Spleen (tissue), 11 donors: ENCODE measurements at regions not wholly inside any gene's neighbourhood (a gene's known extent, or its start where the extent isn't known, plus 50 kb on each side); places are given as distances from the start of the nearest gene placed in this dataset.

Experiments used
- DNase-seq: peaks from one replicate; pipeline ENCODE4 v3.0.0-alpha.2; 2020
- H3K27ac ChIP-seq, 8 donors: fragments of 200-600 bp; sonication (generic) in 7 of 8; 1 replicate in 4 of 8; 2 replicates in 4 of 8; pipeline versions ENCODE4 v1.5.0 to v1.8.0; 2016 to 2021; ENCODE audit warnings: inconsistent platforms in 4 of 8, mild to moderate bottlenecking in 4 of 8, moderate library complexity in 1 of 8
- H3K27me3 ChIP-seq, 7 donors: fragments of 200-600 bp; sonication (generic) in 6 of 7; replicated peaks in 1 of 7; 1 replicate in 4 of 7; 2 replicates in 3 of 7; pipeline versions ENCODE4 v1.5.0 to v1.8.0; 2016 to 2021; ENCODE audit warnings: inconsistent platforms in 3 of 7, mild to moderate bottlenecking in 1 of 7
- H3K36me3 ChIP-seq, 6 donors: fragments of 200-600 bp; sonication (generic) in 5 of 6; 1 replicate in 4 of 6; 2 replicates in 2 of 6; pipeline versions ENCODE4 v1.5.0 to v1.8.0; 2016 to 2021; ENCODE audit warnings: inconsistent platforms in 2 of 6
- H3K4me1 ChIP-seq, 6 donors: fragments of 200-600 bp; sonication (generic) in 5 of 6; 1 replicate in 3 of 6; 2 replicates in 3 of 6; pipeline versions ENCODE4 v1.5.0 to v1.8.0; 2016 to 2021; ENCODE audit warnings: inconsistent platforms in 3 of 6
- H3K4me3 ChIP-seq, 8 donors: fragments of 200-600 bp; sonication (generic) in 7 of 8; 1 replicate in 4 of 8; 2 replicates in 4 of 8; pipeline versions ENCODE4 v1.5.0 to v1.8.0; 2016 to 2021; ENCODE audit warnings: inconsistent platforms in 4 of 8, mild to moderate bottlenecking in 4 of 8, moderate library complexity in 2 of 8
- H3K9me3 ChIP-seq, 8 donors: fragments of 200-600 bp; sonication (generic) in 7 of 8; 1 replicate in 4 of 8; 2 replicates in 4 of 8; pipeline versions ENCODE4 v1.5.0 to v1.8.0; 2016 to 2021; ENCODE audit warnings: inconsistent platforms in 4 of 8
- POLR2A ChIP-seq, 3 donors: fragments of 450-650 bp; IDR thresholded peaks; one replicate each; pipeline ENCODE4 v1.5.1; 2017; ENCODE audit warnings: antibody characterized with exemption in 3 of 3, mild to moderate bottlenecking in 1 of 3
- POLR2AphosphoS5 ChIP-seq, 3 donors: sonication (generic); formaldehyde crosslinking; IDR thresholded peaks; one replicate each; pipeline ENCODE4 v1.5.1; 2017; ENCODE audit warnings: antibody characterized with exemption in 3 of 3
- WGBS, 5 donors: extraction: QIAGEN DNeasy Blood & Tissue Kit in 3 of 5; methylation state at CpG; one replicate each; pipeline versions ENCODE4 v1.1.5 to v1.1.7; 2013 to 2018; 5-methylcytosine and 5-hydroxymethylcytosine counted together
- intact Hi-C: fragments of 100-400 bp; cut with DNase I; formaldehyde crosslinking; loops from one replicate; pipeline ENCODE4 v1.15.0; 2023; ENCODE audit warnings: low total_unique reads
- TF ChIP-seq, protein P1 (sequence below), 11 experiments: fragments of 200-600 bp in 7 of 11; fragments of 450-650 bp in 4 of 11; sonication (generic) in 4 of 11; IDR thresholded peaks in 8 of 11; conservative IDR thresholded peaks in 3 of 11; 1 replicate in 7 of 11; 2 replicates in 4 of 11; pipeline versions ENCODE4 v1.4.0 to v1.8.0; 2016 to 2021; ENCODE audit warnings: antibody characterized with exemption in 11 of 11, inconsistent platforms in 4 of 11, mild to moderate bottlenecking in 1 of 11
- donor health status: healthy with polysubstance abuse.
- donor health status: DM: no; HTN: no; CAD: no; lungs with moderate emphysema.
- donor health status: DM: no; HTN: no; CAD: no.
- donor health status: Bipolar disorder and iron deficiency.
- donor health status: healthy.
- donor health status: DM: no; HTN: no; CAD: no.
- donor health status: DM: yes; HTN: yes; CAD: no.

DNA sequence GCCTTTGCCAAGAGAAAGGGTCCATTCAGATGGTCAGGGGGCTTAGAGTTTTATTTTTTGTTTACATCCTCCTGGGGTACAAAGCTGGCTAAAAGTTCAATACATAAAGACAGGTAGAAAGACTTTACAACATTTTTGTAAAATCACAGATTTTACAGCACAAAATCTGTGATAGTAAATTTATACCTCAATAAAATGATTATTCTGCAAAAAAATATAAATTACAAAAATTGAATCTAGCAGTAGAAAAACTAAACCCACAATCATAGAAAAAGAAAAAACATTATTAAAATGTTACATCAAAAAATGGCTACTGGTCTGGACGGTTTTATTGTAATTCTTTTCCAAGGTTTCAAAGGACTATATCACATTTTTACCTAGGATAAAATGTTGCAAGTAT lies 674.2 kb upstream of the CHAC2 start:
- TF ChIP-seq POLR2A (IDR thresholded peaks at IDR 0.05) (no peak), POLR2AphosphoS5 (IDR thresholded peaks at IDR 0.05) (no peak)
- TF ChIP-seq, protein P1, sequence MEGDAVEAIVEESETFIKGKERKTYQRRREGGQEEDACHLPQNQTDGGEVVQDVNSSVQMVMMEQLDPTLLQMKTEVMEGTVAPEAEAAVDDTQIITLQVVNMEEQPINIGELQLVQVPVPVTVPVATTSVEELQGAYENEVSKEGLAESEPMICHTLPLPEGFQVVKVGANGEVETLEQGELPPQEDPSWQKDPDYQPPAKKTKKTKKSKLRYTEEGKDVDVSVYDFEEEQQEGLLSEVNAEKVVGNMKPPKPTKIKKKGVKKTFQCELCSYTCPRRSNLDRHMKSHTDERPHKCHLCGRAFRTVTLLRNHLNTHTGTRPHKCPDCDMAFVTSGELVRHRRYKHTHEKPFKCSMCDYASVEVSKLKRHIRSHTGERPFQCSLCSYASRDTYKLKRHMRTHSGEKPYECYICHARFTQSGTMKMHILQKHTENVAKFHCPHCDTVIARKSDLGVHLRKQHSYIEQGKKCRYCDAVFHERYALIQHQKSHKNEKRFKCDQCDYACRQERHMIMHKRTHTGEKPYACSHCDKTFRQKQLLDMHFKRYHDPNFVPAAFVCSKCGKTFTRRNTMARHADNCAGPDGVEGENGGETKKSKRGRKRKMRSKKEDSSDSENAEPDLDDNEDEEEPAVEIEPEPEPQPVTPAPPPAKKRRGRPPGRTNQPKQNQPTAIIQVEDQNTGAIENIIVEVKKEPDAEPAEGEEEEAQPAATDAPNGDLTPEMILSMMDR (IDR thresholded peaks at IDR 0.05 in 8 of 11, conservative IDR thresholded peaks at IDR 0.05 in 3 of 11), result no peak
- no peak overlapping the region for H3K4me3 ChIP-seq
- no peaks in the 10 kb centered on the region for H3K36me3 ChIP-seq
- no peaks in the 10 kb centered on the region for H3K27me3 ChIP-seq
- no peaks in the 10 kb centered on the region for H3K4me1 ChIP-seq
- peaks cover 0 to 12% (median 0%) of the 10 kb centered on the region in 8 donors for H3K9me3 ChIP-seq
- intact Hi-C loops, result no loop called here
- 57 to 77% (median 68%) methylated on average over 1 of the region's 1 CpG for WGBS, 5 donors
- no peak overlapping the region for H3K27ac ChIP-seq
- no peak for DNase-seq

DNA sequence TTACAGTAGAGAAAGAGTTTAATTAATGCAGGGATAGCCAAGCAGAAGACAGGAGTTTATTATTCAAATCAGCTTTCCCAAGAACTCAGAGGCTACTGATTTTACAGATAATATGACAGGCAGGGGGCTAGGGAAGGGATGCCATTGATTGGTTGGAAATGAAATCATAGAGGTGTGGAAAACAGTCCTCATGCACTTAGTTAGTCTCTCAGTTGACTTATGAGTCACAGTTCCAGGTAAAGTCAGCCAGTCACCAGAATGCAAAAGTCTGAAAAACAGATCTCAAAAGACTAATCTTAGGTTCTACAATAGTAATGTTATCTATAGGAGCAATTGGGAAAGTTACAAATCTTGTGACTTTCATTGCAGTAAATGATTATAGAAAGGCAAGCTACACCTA lies 676.4 kb upstream of the CHAC2 start:
- H3K4me3 ChIP-seq, result no peak overlapping the region
- H3K4me1 ChIP-seq, result no peaks in the 10 kb centered on the region
- intact Hi-C loops, result no loop called here
- H3K36me3 ChIP-seq, result no peaks in the 10 kb centered on the region
- no peak overlapping the region for H3K27ac ChIP-seq
- peaks cover 0 to 12% (median 0%) of the 10 kb centered on the region in 8 donors for H3K9me3 ChIP-seq
- TF ChIP-seq POLR2A (IDR thresholded peaks at IDR 0.05) (no peak), POLR2AphosphoS5 (IDR thresholded peaks at IDR 0.05) (no peak)
- TF ChIP-seq, protein P1 (IDR thresholded peaks at IDR 0.05 in 8 of 11, conservative IDR thresholded peaks at IDR 0.05 in 3 of 11), result no peak
- H3K27me3 ChIP-seq, result no peaks in the 10 kb centered on the region
- no peak for DNase-seq

DNA sequence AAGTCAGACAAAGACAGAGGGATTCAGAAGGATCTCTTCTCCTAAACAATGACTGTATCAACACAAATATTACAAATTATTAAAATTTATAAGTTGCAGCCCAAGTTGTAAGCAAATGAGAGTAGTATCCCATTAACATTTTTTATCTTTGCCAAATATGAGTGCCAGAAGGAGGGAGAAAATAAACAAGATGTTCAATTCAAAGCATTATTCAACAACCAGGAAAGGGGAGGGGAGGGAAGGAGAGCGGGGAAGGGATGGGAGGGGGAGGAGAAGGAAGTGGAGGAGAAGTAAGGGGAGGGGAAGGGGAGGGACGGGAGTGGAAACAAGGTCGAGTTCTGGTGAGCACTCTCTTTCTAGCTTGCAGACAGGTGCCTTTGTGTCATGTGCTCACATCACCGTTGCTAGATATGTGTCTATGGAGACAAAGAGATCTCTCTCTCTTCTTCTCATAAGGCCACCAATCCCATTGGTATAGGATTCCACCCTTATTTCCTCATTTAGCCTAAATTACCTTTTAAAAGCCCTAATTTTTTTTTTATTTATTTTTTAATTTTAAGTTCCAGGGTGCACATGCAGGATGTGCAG lies 679.6 kb upstream of the CHAC2 start:
- intact Hi-C loops, result no loop called here
- Histone ChIP-seq H3K4me1 (no peaks in the 10 kb centered on the region), H3K4me3 (no peak overlapping the region), H3K27ac (no peak overlapping the region), H3K27me3 (no peaks in the 10 kb centered on the region), H3K9me3 (peaks cover 0 to 25% (median 0%) of the 10 kb centered on the region in 8 donors), H3K36me3 (no peaks in the 10 kb centered on the region)
- TF ChIP-seq POLR2AphosphoS5 (IDR thresholded peaks at IDR 0.05) (no peak), POLR2A (IDR thresholded peaks at IDR 0.05) (no peak)
- TF ChIP-seq, protein P1 (IDR thresholded peaks at IDR 0.05 in 8 of 11, conservative IDR thresholded peaks at IDR 0.05 in 3 of 11), result no peak
- 48 to 67% (median 53%) methylated on average over 4 of the region's 4 CpGs for WGBS, 5 donors
- no peak for DNase-seq

DNA sequence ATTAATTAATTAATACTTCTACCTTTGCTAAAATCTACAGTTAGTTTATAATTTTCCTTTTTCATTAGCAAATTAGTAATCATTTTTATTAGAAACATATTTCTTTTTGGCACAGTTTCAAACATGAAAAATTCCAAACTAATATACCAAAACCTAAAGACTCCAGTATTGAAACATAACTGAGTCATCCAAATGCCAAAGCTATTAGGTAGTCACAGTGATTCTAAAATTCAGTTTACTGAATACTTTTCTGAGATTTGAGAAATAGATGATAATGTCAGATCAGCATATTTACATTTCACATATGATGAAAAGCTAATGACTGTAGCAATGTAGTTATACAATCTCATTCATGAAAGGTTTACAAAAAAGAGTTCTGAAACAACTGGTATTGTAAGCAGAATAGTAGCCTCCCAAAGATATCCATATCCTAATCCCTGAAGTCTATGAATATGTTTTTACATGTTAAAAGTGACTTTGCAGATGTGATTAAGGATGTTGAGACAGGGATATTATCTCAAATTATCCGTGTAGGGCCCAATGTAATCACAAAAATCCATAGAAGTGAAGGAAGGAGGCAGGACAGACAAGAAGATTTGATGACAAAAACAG lies 680.2 kb upstream of the CHAC2 start:
- H3K27me3 ChIP-seq, result no peaks in the 10 kb centered on the region
- intact Hi-C loops, result no loop called here
- H3K36me3 ChIP-seq, result no peaks in the 10 kb centered on the region
- DNase-seq, result no peak
- no peaks in the 10 kb centered on the region for H3K4me1 ChIP-seq
- H3K4me3 ChIP-seq, result no peak overlapping the region
- peaks cover 0 to 22% (median 0%) of the 10 kb centered on the region in 8 donors for H3K9me3 ChIP-seq
- WGBS, 5 donors, result 51 to 74% (median 53%) methylated on average over 1 of the region's 1 CpG
- no peak for TF ChIP-seq POLR2AphosphoS5 (IDR thresholded peaks at IDR 0.05)
- TF ChIP-seq POLR2A (IDR thresholded peaks at IDR 0.05), result no peak
- TF ChIP-seq, protein P1 (IDR thresholded peaks at IDR 0.05 in 8 of 11, conservative IDR thresholded peaks at IDR 0.05 in 3 of 11), result no peak
- H3K27ac ChIP-seq, result no peak overlapping the region
